ENCODE measurements at regions not wholly inside any gene's neighbourhood (a gene's known extent, or its start where the extent isn't known, plus 50 kb on each side); places are given as distances from the start of the nearest gene placed in this dataset.
"Not testable (repeated sequence)": the region's sequence is repeated elsewhere in the genome, so short reads cannot be mapped to it uniquely, and the experiment has no call there.

GRCh38 chr6:68200929-68201328 is 434.2 kb upstream of the ADGRB3 start:
- no peak overlapping the region for H3K4me3 Mint-ChIP-seq
- H3K36me3 Mint-ChIP-seq (ENCODE audit: low read depth) = no peaks in the 10 kb centered on the region
- DNase-seq = no peak
- peaks cover 38% of the 10 kb centered on the region for H3K9me3 Mint-ChIP-seq
- TF ChIP-seq CTCF (IDR thresholded peaks at IDR 0.05) = no peak
- H3K4me1 Mint-ChIP-seq = no peaks in the 10 kb centered on the region
- no peak overlapping the region for H3K27ac Mint-ChIP-seq
- no peaks in the 10 kb centered on the region for H3K27me3 Mint-ChIP-seq (ENCODE audit: low read depth, poor library complexity)

GRCh38 chr6:68197356-68197755 is 437.7 kb upstream of the ADGRB3 start:
- no peak for TF ChIP-seq CTCF (IDR thresholded peaks at IDR 0.05)
- peaks cover 48% of the 10 kb centered on the region for H3K9me3 Mint-ChIP-seq
- H3K36me3 Mint-ChIP-seq (ENCODE audit: low read depth) = no peaks in the 10 kb centered on the region
- no peak for DNase-seq
- no peak overlapping the region for H3K4me3 Mint-ChIP-seq
- peaks cover 7% of the 10 kb centered on the region for H3K4me1 Mint-ChIP-seq
- no peak overlapping the region for H3K27ac Mint-ChIP-seq
- H3K27me3 Mint-ChIP-seq (ENCODE audit: low read depth, poor library complexity) = no peaks in the 10 kb centered on the region

- Mint-ChIP-seq H3K36me3 (ENCODE audit: low read depth) (no peaks in the 10 kb centered on the region), H3K4me3 (no peak overlapping the region), H3K27me3 (ENCODE audit: low read depth, poor library complexity) (no peaks in the 10 kb centered on the region), H3K9me3 (peaks cover 48% of the 10 kb centered on the region), H3K27ac (no peak overlapping the region), H3K4me1 (peaks cover 7% of the 10 kb centered on the region)
- no peak for TF ChIP-seq CTCF (IDR thresholded peaks at IDR 0.05)
- DNase-seq = no peak
Observed at GRCh38 chr6:68196645-68197044, 438.4 kb upstream of the ADGRB3 start.

- not testable (repeated sequence) for H3K36me3 Mint-ChIP-seq (ENCODE audit: low read depth); DNase-seq; H3K4me3 Mint-ChIP-seq; H3K4me1 Mint-ChIP-seq; H3K27me3 Mint-ChIP-seq (ENCODE audit: low read depth, poor library complexity); H3K27ac Mint-ChIP-seq
- peaks cover 46% of the 10 kb centered on the region for H3K9me3 Mint-ChIP-seq
Observed at GRCh38 chr6:68195753-68196152, 439.3 kb upstream of the ADGRB3 start.

- DNase-seq = no peak
- H3K4me3 Mint-ChIP-seq = no peak overlapping the region
- H3K9me3 Mint-ChIP-seq = peaks cover 38% of the 10 kb centered on the region
- H3K36me3 Mint-ChIP-seq (ENCODE audit: low read depth) = no peaks in the 10 kb centered on the region
- no peaks in the 10 kb centered on the region for H3K27me3 Mint-ChIP-seq (ENCODE audit: low read depth, poor library complexity)
- no peak for TF ChIP-seq CTCF (IDR thresholded peaks at IDR 0.05)
- H3K4me1 Mint-ChIP-seq = peaks cover 7% of the 10 kb centered on the region
- H3K27ac Mint-ChIP-seq = no peak overlapping the region
Observed at GRCh38 chr6:68194846-68195478, 440.1 kb upstream of the ADGRB3 start.

- DNase-seq = no peak
- peaks cover 21% of the 10 kb centered on the region for H3K9me3 Mint-ChIP-seq
Observed at GRCh38 chr6:68192988-68193387, 442.1 kb upstream of the ADGRB3 start.

More at GRCh38 chr6:68192988-68193387, 442.1 kb upstream of the ADGRB3 start:
- Mint-ChIP-seq H3K27me3 (ENCODE audit: low read depth, poor library complexity) (no peaks in the 10 kb centered on the region), H3K27ac (no peak overlapping the region), H3K4me1 (peaks cover 7% of the 10 kb centered on the region), H3K4me3 (no peak overlapping the region), H3K36me3 (ENCODE audit: low read depth) (no peaks in the 10 kb centered on the region)
- TF ChIP-seq CTCF (IDR thresholded peaks at IDR 0.05) = no peak
